GM12878 (cell line): ENCODE measurements at regions not wholly inside any gene's neighbourhood (a gene's known extent, or its start where the extent isn't known, plus 50 kb on each side); places are given as distances from the start of the nearest gene placed in this dataset.

Experiments used
- ATAC-seq: fragments of 200-7000 bp; cut with Tn5 transposase; 3 replicates; pipeline ENCODE4 v1.9.1; 2020; ENCODE audit warnings: mild to moderate bottlenecking, moderate library complexity
- BruUV-seq: library from RNA; stranded (reverse); fragments of 400-500 nt; replicated peaks from 2 replicates; lab custom pipeline; 2021; lab: Mats Ljungman, UMichigan
- CTCF ChIA-PET: fragments of 300-600 bp; sonication (Branson Sonifier 250); formaldehyde crosslinking; extraction: SDS; loops from one replicate; lab custom pipeline; 2021; ENCODE audit warnings: inconsistent platforms; lab: Yijun Ruan, JAX
- POLR2A ChIA-PET: fragments of 350-600 bp; formaldehyde crosslinking; extraction: SDS; loops from one replicate; lab custom pipeline; 2021; ENCODE audit warnings: inconsistent platforms; lab: Charles Lee
- RAD21 ChIA-PET: fragments of 300-600 bp; sonication (Branson Sonifier 250); formaldehyde crosslinking; loops from one replicate; lab custom pipeline; 2023; ENCODE audit warnings: antibody characterized with exemption; ENCODE audit not compliant: unreplicated experiment; lab: Charles Lee
- SMC1A ChIA-PET: fragments of 300-600 bp; sonication (Branson Sonifier 250); formaldehyde crosslinking; loops from one replicate; lab custom pipeline; 2023; ENCODE audit not compliant: unreplicated experiment, uncharacterized antibody; lab: Charles Lee
- DNase-seq: peaks from one replicate; pipeline ENCODE4 v3.0.0-alpha.2; 2011; ENCODE audit warnings: low read depth, low spot score
- FAIRE-seq: peaks from 3 replicates; lab custom pipeline; 2011; peaks lifted over from hg19 to GRCh38; lab: Jason Lieb, UNC
- H2AFZ ChIP-seq: 2 replicates; pipeline ENCODE4 v1.6.0; 2011; ENCODE audit warnings: low read depth, low read length, control low read depth; ENCODE audit not compliant: control insufficient read depth
- H3K27ac ChIP-seq: 2 replicates; pipeline ENCODE4 v1.5.1; 2011; ENCODE audit warnings: control low read depth; ENCODE audit not compliant: control insufficient read depth, insufficient read depth
- H3K27me3 ChIP-seq, 2 experiments: replicated peaks in 1 of 2; 2 replicates each; pipeline versions ENCODE4 v1.6.0 to v1.6.1; 2011; ENCODE audit warnings: low read length in 1 of 2; ENCODE audit not compliant: control insufficient read depth in 2 of 2, insufficient read depth in 2 of 2
- H3K36me3 ChIP-seq, 2 experiments: 2 replicates each; pipeline ENCODE4 v1.5.1; 2011; ENCODE audit warnings: low read length in 1 of 2; ENCODE audit not compliant: control insufficient read depth in 2 of 2, insufficient read depth in 2 of 2
- H3K4me1 ChIP-seq: 2 replicates; pipeline ENCODE4 v1.6.1; 2011; ENCODE audit warnings: mild to moderate bottlenecking, low read length, moderate library complexity, mixed read lengths; ENCODE audit not compliant: control insufficient read depth, insufficient read depth
- H3K4me2 ChIP-seq: 2 replicates; pipeline ENCODE4 v1.6.0; 2011; ENCODE audit warnings: control low read depth; ENCODE audit not compliant: control insufficient read depth, insufficient read depth
- H3K4me3 ChIP-seq: fragments of 200-600 bp; sonication (generic); 2 replicates; pipeline ENCODE4 v1.5.1; 2016
- H3K79me2 ChIP-seq: 2 replicates; pipeline ENCODE4 v1.6.0; 2011; ENCODE audit warnings: low read length; ENCODE audit not compliant: control insufficient read depth, insufficient read depth
- H3K9ac ChIP-seq: 2 replicates; pipeline ENCODE4 v1.8.0; 2011; ENCODE audit warnings: low read length, control low read depth, mixed read lengths; ENCODE audit not compliant: control insufficient read depth, insufficient read depth
- H3K9me3 ChIP-seq: replicated peaks from 3 replicates; pipeline ENCODE4 v1.5.1; 2011; ENCODE audit warnings: mild to moderate bottlenecking, low read length; ENCODE audit not compliant: control insufficient read depth, insufficient read depth
- H4K20me1 ChIP-seq: 2 replicates; pipeline ENCODE4 v1.6.0; 2011; ENCODE audit not compliant: control insufficient read depth, insufficient read depth
- CBX5 ChIP-seq: sonication (generic); IDR thresholded peaks from 2 replicates; pipeline ENCODE4 v1.6.1; 2016; ENCODE audit warnings: low read depth, moderate library complexity, mild to moderate bottlenecking, inconsistent platforms
- NR2C1 ChIP-seq: fragments of 450-650 bp; IDR thresholded peaks from 2 replicates; pipeline ENCODE4 v1.6.1; 2017; ENCODE audit warnings: antibody characterized with exemption, mild to moderate bottlenecking, moderate library complexity
- TAF1 ChIP-seq: IDR thresholded peaks from 2 replicates; pipeline ENCODE4 v1.6.1; 2011; ENCODE audit warnings: mild to moderate bottlenecking, low read depth, low read length, borderline replicate concordance
- TCF7 ChIP-seq: IDR thresholded peaks from 2 replicates; pipeline ENCODE4 v1.6.1; 2014; ENCODE audit warnings: antibody characterized with exemption, borderline replicate concordance
- ZSCAN29 ChIP-seq: fragments of 450-650 bp; IDR thresholded peaks from 2 replicates; pipeline ENCODE4 v1.6.1; 2017; ENCODE audit warnings: mild to moderate bottlenecking, moderate library complexity
- WGBS: methylation state at CpG from one replicate; pipeline ENCODE4 v1.1.6; 2016; ENCODE audit warnings: low lambda C conversion rate; ENCODE audit not compliant: insufficient replicate concordance, insufficient coverage; ENCODE audit errors: missing lambda C conversion rate; 5-methylcytosine and 5-hydroxymethylcytosine counted together
- in situ Hi-C: fragments of 300-500 bp; cut with MboI; formaldehyde crosslinking; loops from 9 replicates; pipeline ENCODE4 v1.14.3; 2018; ENCODE audit warnings: mixed read lengths
- intact Hi-C: fragments of 100-400 bp; cut with micrococcal nuclease; formaldehyde crosslinking; loops from one replicate; pipeline ENCODE4 v1.14.2; 2022; ENCODE audit not compliant: unreplicated experiment
- TF ChIP-seq, protein P1 (sequence below): IDR thresholded peaks from 2 replicates; pipeline ENCODE4 v1.6.1; 2011; ENCODE audit warnings: low read depth, mild to moderate bottlenecking, low read length, moderate library complexity, borderline replicate concordance; ENCODE audit errors: extremely low read depth
- TF ChIP-seq, protein P2 (sequence below): fragments of 450-650 bp; formaldehyde crosslinking; IDR thresholded peaks from 2 replicates; pipeline ENCODE4 v1.5.0; 2022; ENCODE audit warnings: mild to moderate bottlenecking, missing genetic modification characterization

DNA sequence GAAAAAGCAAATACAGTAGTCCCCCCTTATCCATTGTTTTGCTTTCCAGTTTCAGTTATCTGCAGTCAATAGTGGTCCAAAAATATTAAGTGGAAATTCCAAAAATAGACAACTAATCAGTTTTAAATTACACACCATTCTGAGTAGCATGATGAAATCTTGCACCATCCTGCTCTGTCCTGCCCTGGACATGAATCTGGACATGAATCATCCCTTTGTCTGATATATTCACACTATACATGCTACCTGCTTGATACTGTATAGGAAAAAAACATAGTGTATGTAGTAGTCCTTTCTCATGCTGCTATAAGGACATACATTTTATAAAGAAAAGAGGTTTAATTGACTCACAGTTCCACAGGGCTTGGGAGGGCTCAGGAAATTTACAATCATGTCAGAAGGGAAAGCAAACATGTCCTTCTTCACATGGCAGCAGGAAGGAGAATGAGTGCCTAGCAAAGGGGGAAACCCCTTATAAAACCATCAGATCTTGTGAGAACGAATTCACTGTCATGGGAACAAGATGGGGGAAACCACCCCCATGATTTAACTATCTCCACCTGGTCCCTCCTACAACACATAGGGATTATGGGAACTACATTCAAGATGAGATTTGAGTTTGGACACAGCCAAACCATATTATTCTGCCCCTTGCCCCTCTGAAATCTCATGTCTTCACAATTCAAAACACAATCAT is 153.9 kb downstream of the ARRDC3 start:
- Histone ChIP-seq H2AFZ (no peak overlapping the region), H3K4me1 (no peaks in the 10 kb centered on the region), H4K20me1 (no peaks in the 10 kb centered on the region), H3K4me2 (no peak overlapping the region), H3K4me3 (no peak overlapping the region), H3K79me2 (no peaks in the 10 kb centered on the region), H3K27me3 (no peaks in the 10 kb centered on the region; a peak in 1 of 4 replicates), H3K9me3 (peaks cover 8% of the 10 kb centered on the region; the same call in 2 of the 3 replicates), H3K27ac (no peak overlapping the region), H3K9ac (no peak overlapping the region), H3K36me3 (no peaks in the 10 kb centered on the region)
- no peak for DNase-seq
- CTCF ChIA-PET, result interaction anchor here (3.8 kb wide), 1 partner anchor 156 kb away, joined by 140 read pairs; the partner anchor contains the start of gene ARRDC3
- RAD21 ChIA-PET, result no interaction called here
- no peak for ATAC-seq
- no peak for FAIRE-seq
- intact Hi-C loops (loop anchor here (5.0 kb wide), 1 partner anchor 367 kb away; no protein-coding TSS in a partner anchor), in situ Hi-C loops (no loop called here)
- no TSS peak for BruUV-seq
- WGBS, result 0% methylated on average over 1 of the region's 1 CpG
- SMC1A ChIA-PET, result interaction anchor here (0.8 to 3.8 kb wide), 3 partner anchors 126 to 190 kb away, joined by 3 to 106 read pairs (median 4); partner anchors contain the start of gene ARRDC3
- POLR2A ChIA-PET, result no interaction called here
- peak; percentile 32; the same call in 1 of the 2 replicates for TF ChIP-seq CBX5
- no peak for TF ChIP-seq TAF1

DNA sequence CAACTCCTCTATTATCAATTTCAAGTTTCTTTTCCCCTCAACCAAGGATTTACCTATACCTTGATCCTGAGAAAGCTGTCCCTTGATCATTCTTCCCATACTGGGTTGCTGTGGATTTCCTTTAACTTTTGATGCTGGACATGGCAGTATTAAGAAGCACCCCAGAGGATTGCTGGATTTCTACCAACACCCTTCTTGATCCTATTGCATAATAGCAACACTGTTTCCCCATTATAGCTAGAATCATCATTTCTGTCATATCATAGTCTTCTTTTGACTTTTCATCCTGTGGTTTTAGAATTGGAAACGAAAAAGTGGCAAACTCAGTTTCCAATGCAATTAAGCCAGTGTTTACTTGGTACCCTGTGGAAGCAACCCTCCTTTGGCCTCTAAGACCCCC is 154.9 kb downstream of the ARRDC3 start:
- Histone ChIP-seq H3K27ac (no peak overlapping the region), H2AFZ (no peak overlapping the region), H3K27me3 (no peaks in the 10 kb centered on the region; a peak in 1 of 4 replicates), H3K36me3 (no peaks in the 10 kb centered on the region), H3K79me2 (no peaks in the 10 kb centered on the region), H3K9me3 (peaks cover 8% of the 10 kb centered on the region; the same call in 2 of the 3 replicates), H4K20me1 (no peaks in the 10 kb centered on the region), H3K4me3 (no peak overlapping the region), H3K4me1 (no peaks in the 10 kb centered on the region), H3K9ac (no peak overlapping the region), H3K4me2 (no peak overlapping the region)
- ATAC-seq (no peak), FAIRE-seq (no peak), DNase-seq (no peak)
- ChIA-PET RAD21 (interaction anchor here (1.4 to 3.5 kb wide), 3 partner anchors 150 to 191 kb away, joined by 5 to 91 read pairs (median 7); partner anchors contain the start of gene ARRDC3), SMC1A (interaction anchor here (0.7 to 3.8 kb wide), 8 partner anchors 9 to 191 kb away, joined by 3 to 106 read pairs (median 3); partner anchors contain the start of gene ARRDC3), CTCF (interaction anchor here (1.1 to 3.8 kb wide), 4 partner anchors 8 to 191 kb away, joined by 3 to 140 read pairs (median 16); partner anchors contain the start of gene ARRDC3), POLR2A (interaction anchor here (1.5 kb wide), 1 partner anchor 152 kb away, joined by 8 read pairs; no protein-coding TSS in a partner anchor)
- intact Hi-C loops, result loop anchor here (5.0 kb wide), 1 partner anchor 366 kb away; no protein-coding TSS in a partner anchor
- TF ChIP-seq ZSCAN29, result no peak
- TF ChIP-seq, protein P1, sequence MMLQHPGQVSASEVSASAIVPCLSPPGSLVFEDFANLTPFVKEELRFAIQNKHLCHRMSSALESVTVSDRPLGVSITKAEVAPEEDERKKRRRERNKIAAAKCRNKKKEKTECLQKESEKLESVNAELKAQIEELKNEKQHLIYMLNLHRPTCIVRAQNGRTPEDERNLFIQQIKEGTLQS, result no peak
- no peak for TF ChIP-seq NR2C1
- TF ChIP-seq, protein P2, sequence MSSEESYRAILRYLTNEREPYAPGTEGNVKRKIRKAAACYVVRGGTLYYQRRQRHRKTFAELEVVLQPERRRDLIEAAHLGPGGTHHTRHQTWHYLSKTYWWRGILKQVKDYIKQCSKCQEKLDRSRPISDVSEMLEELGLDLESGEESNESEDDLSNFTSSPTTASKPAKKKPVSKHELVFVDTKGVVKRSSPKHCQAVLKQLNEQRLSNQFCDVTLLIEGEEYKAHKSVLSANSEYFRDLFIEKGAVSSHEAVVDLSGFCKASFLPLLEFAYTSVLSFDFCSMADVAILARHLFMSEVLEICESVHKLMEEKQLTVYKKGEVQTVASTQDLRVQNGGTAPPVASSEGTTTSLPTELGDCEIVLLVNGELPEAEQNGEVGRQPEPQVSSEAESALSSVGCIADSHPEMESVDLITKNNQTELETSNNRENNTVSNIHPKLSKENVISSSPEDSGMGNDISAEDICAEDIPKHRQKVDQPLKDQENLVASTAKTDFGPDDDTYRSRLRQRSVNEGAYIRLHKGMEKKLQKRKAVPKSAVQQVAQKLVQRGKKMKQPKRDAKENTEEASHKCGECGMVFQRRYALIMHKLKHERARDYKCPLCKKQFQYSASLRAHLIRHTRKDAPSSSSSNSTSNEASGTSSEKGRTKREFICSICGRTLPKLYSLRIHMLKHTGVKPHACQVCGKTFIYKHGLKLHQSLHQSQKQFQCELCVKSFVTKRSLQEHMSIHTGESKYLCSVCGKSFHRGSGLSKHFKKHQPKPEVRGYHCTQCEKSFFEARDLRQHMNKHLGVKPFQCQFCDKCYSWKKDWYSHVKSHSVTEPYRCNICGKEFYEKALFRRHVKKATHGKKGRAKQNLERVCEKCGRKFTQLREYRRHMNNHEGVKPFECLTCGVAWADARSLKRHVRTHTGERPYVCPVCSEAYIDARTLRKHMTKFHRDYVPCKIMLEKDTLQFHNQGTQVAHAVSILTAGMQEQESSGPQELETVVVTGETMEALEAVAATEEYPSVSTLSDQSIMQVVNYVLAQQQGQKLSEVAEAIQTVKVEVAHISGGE (CRISPR knock-in tag), result no peak
- TF ChIP-seq TCF7, result no peak
- 0% methylated on average over 1 of the region's 1 CpG for WGBS
- in situ Hi-C loops, result no loop called here
- BruUV-seq, result no TSS peak
